ENCODE measurements at regions not wholly inside any gene's neighbourhood (a gene's known extent, or its start where the extent isn't known, plus 50 kb on each side); places are given as distances from the start of the nearest gene placed in this dataset.
"Not testable (repeated sequence)": the region's sequence is repeated elsewhere in the genome, so short reads cannot be mapped to it uniquely, and the experiment has no call there.

- DNase-seq (ENCODE audit: low read depth): no peak
These were observed 409.4 kb downstream of the SH2D4B start for GRCh38 chr10:80946957-80947726.

GRCh38 chr10:80949785-80950184 is 412.1 kb downstream of the SH2D4B start:
- DNase-seq (ENCODE audit: low read depth): no peak

- no peak for DNase-seq (ENCODE audit: low read depth)
These were observed 414.7 kb downstream of the SH2D4B start for GRCh38 chr10:80952436-80952835.

GRCh38 chr10:80957161-80957560 is 419.5 kb downstream of the SH2D4B start:
- DNase-seq (ENCODE audit: low read depth): no peak

GRCh38 chr10:80964179-80964578 is 426.5 kb downstream of the SH2D4B start:
- no peak for DNase-seq (ENCODE audit: low read depth)

- DNase-seq (ENCODE audit: low read depth): no peak
These were observed 427.4 kb downstream of the SH2D4B start for GRCh38 chr10:80964955-80965614.

- DNase-seq (ENCODE audit: low read depth): no peak
These were observed 428.8 kb downstream of the SH2D4B start for GRCh38 chr10:80966326-80966986.

- DNase-seq (ENCODE audit: low read depth): not testable (repeated sequence)
These were observed 429.7 kb downstream of the SH2D4B start for GRCh38 chr10:80967357-80967756.

- DNase-seq (ENCODE audit: low read depth): no peak
These were observed 431.2 kb downstream of the SH2D4B start for GRCh38 chr10:80968903-80969302.

GRCh38 chr10:80971461-80971860 is 433.8 kb downstream of the SH2D4B start:
- DNase-seq (ENCODE audit: low read depth): no peak

- DNase-seq (ENCODE audit: low read depth): no peak
These were observed 439.0 kb downstream of the SH2D4B start for GRCh38 chr10:80976658-80977057.

- no peak for DNase-seq (ENCODE audit: low read depth)
These were observed 447.4 kb downstream of the SH2D4B start for GRCh38 chr10:80985102-80985501.

- DNase-seq (ENCODE audit: low read depth): no peak
These were observed 448.9 kb downstream of the SH2D4B start for GRCh38 chr10:80986596-80986995.

GRCh38 chr10:80988755-80989154 is 451.1 kb downstream of the SH2D4B start:
- DNase-seq (ENCODE audit: low read depth): no peak

- DNase-seq (ENCODE audit: low read depth): no peak
These were observed 459.0 kb downstream of the SH2D4B start for GRCh38 chr10:80996615-80997193.

- DNase-seq (ENCODE audit: low read depth): no peak
These were observed 463.1 kb downstream of the SH2D4B start for GRCh38 chr10:81000781-81001180.

- no peak for DNase-seq (ENCODE audit: low read depth)
These were observed 464.7 kb downstream of the SH2D4B start for GRCh38 chr10:81002382-81002781.

GRCh38 chr10:81007872-81008271 is 470.2 kb downstream of the SH2D4B start:
- no peak for DNase-seq (ENCODE audit: low read depth)

GRCh38 chr10:81008726-81009125 is 471.0 kb downstream of the SH2D4B start:
- no peak for DNase-seq (ENCODE audit: low read depth)

- no peak for DNase-seq (ENCODE audit: low read depth)
These were observed 471.6 kb downstream of the SH2D4B start for GRCh38 chr10:81009296-81009695.

GRCh38 chr10:81013771-81014170 is 476.1 kb downstream of the SH2D4B start:
- DNase-seq (ENCODE audit: low read depth): no peak

- peak; percentile 22 for DNase-seq (ENCODE audit: low read depth)
These were observed 481.6 kb downstream of the SH2D4B start for GRCh38 chr10:81019029-81019890.

Data from stromal cell of bone marrow (primary cell).